GM21619 (cell line): ENCODE measurements at regions not wholly inside any gene's neighbourhood (a gene's known extent, or its start where the extent isn't known, plus 50 kb on each side); places are given as distances from the start of the nearest gene placed in this dataset.
"Not testable (repeated sequence)": the region's sequence is repeated elsewhere in the genome, so short reads cannot be mapped to it uniquely, and the experiment has no call there.

Source experiments
- ATAC-seq: cut with Tn5 transposase; IDR thresholded peaks from one replicate; pipeline ENCODE4 v1.9.1; 2021; ENCODE audit not compliant: unreplicated experiment

GRCh38 chr2:18047896-18048657 lies 169.6 kb downstream of the KCNS3 start:
- no peak for ATAC-seq

- ATAC-seq, result no peak
Measured at GRCh38 chr2:18047213-18047611, 168.7 kb downstream of the KCNS3 start.

- ATAC-seq, result no peak
Measured at GRCh38 chr2:18046558-18047212, 168.2 kb downstream of the KCNS3 start.

GRCh38 chr2:18046017-18046416 lies 167.6 kb downstream of the KCNS3 start:
- no peak for ATAC-seq

- ATAC-seq, result no peak
Measured at GRCh38 chr2:18045230-18045629, 166.8 kb downstream of the KCNS3 start.

- ATAC-seq, result not testable (repeated sequence)
Measured at GRCh38 chr2:18017381-18017780, 138.9 kb downstream of the KCNS3 start.

- no peak for ATAC-seq
Measured at GRCh38 chr2:18009891-18010290, 131.4 kb downstream of the KCNS3 start.

- no peak for ATAC-seq
Measured at GRCh38 chr2:18005411-18005810, 126.9 kb downstream of the KCNS3 start.

GRCh38 chr2:18001671-18002070 lies 123.2 kb downstream of the KCNS3 start:
- ATAC-seq, result no peak

GRCh38 chr2:17996978-17997377 lies 118.5 kb downstream of the KCNS3 start:
- no peak for ATAC-seq

- no peak for ATAC-seq
Measured at GRCh38 chr2:17995593-17995992, 117.1 kb downstream of the KCNS3 start.
